ENCODE measurements at regions not wholly inside any gene's neighbourhood (a gene's known extent, or its start where the extent isn't known, plus 50 kb on each side); places are given as distances from the start of the nearest gene placed in this dataset.

DNA sequence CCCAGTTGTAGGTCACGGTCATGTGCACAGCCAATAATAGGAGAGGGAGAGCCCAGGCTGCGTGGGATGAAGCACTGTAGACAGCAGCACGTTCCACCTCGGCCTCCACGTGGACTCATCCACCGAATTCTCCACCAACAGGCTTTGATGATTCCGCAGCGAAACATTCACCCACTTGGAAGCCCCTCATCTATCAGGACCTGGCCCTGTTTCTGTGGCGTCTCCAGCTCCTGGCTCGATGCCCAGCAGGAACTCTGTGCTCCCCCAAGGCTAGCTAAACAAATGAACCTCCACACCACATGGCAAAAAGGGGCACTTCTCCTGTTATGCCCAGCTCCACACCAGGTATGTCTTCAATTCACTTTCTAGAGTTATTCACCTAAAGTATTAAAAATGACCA, 237.9 kb upstream of the PDE10A start:
- no peak for DNase-seq

DNA sequence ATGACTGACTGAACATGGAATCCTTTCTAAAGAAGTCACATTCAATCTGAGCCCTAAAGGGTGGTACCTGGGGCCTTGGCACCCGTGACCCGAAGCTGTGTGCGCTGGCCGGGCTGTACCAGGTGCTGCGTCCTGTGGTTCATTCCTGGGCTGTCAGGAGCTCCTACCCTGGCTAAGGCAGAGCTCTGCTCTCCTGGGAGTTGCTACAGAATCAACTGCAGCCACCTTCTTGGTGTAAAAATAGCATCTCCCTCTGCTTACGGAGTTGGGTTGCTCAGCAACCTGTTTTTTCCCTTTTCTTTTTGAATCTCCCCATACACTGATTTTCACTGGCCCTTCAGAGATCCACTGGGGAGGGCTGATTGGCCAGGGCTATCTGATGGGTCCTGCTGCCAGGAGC, 236.6 kb upstream of the PDE10A start:
- no peak for DNase-seq

DNA sequence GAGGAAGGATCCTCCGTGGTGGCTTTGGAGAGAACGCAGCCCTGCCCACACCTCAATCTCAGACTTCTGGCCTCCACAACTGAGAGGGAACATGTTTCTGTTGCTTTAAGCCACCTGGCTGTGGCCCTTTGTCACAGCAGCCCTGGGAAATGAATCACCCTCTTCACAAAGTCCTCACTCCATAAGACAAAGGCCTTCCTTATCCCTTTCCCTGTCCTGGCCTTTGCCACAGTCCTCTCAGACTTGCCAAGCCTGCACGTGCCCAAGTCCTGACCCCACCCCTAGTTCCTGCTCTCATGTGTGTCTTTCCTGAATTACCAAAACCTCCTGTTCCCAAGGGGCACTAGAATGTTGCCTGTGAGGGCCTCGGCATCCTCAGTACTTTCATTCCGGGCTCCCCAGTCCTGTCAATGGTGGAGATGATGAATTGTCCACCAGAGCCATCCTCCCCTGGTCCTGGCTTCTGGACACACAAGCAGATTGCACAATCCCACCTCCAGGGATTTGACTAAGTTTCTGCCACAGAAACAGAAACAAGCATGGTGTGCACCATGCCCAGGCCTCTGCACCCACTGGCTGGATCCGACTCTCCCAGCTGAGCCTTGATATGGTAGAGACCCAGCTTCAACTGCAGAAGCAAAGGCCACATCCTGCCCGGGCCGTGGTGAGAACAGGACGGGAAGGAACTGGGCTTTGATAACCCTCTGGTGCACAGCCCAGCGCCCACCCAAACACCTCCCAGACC, 232.6 kb upstream of the PDE10A start:
- DNase-seq: no peak

DNA sequence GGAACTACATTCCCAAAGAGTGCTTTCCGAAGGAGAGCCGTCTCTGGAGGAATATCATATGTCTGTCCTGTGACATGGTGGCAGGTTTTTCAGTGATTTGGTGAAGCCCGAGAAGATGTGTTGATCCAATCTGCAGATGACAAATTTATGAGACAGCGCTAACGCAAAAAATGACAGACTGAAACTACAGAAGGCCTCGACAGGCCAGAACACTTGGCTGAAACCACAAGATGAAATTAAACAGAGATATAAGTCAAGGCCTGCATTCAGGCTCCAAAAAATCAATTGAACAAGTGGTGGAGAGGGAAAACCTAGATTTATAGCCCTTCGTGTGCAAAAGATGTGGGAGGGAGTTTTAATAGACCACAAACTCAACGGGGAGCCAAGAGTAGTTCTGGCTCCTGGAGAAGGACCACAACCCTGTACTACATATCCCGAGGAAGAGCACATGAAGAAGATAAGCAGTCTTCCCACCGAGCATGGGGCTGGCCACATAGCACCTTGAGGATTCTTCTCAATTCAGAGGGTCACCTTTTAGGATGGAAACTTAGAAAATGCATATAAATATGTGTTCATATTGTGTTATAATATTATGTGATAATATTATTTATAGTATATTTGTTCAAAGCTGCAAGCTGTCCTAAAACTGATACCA, 231.3 kb upstream of the PDE10A start:
- DNase-seq: no peak

DNA sequence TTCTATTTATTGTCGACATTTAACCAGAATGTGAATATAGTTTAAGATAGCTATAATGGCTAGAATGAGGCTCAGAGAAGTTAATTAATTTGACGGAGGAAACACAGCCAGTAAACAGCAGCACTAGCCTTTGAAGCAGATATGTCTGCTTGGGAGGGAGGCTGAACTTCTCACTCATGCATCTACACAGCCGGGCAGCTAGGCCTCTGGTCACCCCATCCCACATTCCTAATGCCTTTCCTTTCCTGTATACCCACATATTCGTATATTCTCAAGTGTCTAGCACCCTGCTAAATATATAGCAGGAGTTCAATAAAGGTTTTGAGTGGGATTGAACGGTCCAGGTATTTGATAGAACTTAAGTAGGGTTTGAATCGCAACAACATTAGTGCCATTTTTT, 230.4 kb upstream of the PDE10A start:
- DNase-seq: no peak

DNA sequence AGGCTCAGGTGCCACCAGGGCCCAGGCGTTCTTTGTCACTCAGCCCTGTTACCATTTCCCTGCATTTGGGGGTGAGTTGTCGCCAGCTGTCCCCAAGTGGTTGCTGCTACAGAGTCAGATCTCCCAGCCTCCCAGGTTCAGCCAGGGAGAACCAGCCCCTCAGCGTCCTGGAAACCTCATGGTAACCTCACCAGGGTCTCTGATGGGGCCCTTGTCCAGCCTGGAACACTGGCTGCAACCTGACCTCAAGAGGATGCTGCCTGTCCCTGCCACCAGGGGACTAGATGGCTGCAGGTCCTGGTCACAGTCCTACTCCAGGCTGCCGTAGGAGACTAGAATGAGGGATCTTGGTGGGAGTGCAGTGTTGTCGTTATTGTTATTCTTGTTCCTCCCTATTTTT, 228.3 kb upstream of the PDE10A start:
- DNase-seq: no peak

DNA sequence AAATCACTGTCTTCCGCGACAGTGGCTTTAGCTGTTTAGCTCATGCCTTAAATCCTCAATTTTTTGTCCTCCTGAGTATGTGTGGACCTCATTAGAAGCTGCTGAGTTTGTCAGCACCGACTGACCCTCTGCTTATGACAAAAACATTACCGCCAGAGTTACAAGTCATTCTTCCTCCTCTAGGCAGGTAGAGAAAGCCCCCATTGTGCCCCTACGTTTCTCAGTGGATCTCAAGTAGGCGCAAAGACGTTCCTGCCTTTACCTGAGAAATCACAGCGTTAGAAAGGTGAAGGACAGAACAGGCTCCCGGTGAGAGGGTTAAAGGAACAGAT, 227.3 kb upstream of the PDE10A start:
- no peak for DNase-seq

DNA sequence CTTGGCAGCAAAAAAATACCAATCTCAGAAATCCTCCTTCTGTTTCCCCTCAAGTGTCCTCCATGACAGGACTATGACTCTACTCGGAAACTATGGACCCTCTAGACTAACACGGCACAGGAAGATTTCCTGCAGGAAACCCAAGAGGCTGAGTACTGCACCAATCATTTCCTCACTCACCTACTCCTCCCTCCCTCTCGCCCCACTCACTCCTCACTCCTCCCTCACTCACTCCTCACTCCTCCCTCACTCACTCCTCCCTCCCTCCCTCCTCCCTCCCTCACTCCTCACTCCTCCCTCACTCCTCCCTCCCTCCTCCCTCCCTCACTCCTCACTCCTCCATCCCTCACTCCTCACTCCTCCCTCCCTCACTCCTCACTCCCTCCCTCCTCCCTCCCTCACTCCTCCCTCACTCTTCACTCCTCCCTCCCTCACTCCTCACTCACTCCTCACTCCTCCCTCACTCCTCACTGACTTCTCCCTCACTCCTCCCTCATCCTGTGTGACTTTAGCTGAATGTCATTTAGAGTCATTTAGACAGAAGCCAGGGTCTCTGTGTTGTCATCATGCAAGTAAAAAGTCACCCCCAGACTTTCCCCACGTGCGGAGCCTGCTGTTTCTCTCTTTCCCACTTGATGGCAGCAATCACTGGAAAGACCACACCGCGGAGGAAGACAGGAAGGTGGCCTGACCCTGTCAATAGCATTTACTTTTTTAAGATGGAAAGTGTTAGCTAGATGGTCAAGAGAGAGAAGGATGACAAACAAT, 226.8 kb upstream of the PDE10A start:
- no peak for DNase-seq

DNA sequence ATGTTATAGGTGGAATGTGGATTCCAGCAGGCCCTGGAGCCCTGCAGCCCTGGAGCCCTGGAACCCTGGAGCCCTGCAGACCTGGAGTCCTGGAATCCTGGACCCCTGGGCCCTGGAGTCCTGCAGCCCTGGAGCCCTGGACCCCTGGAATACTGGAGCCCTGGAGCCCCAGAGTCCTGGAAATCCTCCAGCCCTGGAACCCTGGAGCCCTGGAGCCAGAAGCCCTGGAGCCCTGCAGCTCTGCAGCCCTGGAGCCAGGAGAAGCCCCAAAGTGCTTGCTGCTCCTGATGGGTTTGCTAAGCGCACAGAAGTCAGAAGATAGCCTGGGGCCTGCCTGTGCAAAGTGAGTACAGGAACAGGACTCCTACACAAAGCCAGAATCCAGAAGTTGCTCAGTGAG, 223.1 kb upstream of the PDE10A start:
- DNase-seq: no peak

DNA sequence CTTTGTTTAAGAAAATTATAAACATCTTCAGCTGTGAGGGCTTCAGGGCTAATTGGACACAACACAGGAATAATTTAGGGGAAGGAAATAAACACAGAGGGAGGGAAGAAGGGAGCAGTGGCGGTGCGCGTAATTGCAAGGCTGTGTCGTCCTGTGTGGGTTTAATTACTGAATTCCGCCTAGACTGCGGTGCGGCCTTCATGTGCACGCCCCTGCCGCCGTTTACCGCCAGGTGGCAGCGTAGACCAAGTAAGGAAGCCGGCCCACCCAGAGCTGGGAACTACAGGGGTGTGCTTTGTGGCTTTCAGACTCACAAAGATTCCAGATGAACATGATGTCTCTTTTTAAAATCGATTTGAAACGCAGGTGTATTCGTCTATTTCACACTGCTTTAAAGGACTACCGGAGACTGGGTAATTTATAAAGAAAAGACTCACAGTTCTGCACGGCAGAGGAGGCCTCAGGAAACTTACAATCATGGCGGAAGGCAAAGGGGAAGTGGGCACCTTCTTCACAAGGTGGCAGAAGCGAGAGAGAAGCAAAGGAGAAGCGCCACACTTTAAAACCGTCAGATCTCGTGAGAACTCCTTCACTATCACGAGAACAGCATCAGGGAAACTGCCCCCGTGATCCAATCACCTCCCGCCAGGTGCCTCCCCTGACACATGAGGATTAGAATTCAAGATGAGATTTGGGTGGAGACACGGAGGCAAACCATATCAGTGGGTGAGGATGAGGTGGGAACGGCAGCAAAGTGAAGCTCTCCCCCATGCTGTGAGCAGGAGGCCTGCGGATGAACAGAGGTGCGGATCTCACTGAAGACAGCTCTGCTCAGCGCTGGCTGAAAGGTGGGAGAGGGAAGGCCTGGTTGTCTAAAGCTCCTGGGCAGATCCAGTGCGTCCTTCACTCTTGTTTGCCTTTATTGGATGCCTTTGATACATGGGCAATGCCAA, 222.0 kb upstream of the PDE10A start:
- no peak for DNase-seq

DNA sequence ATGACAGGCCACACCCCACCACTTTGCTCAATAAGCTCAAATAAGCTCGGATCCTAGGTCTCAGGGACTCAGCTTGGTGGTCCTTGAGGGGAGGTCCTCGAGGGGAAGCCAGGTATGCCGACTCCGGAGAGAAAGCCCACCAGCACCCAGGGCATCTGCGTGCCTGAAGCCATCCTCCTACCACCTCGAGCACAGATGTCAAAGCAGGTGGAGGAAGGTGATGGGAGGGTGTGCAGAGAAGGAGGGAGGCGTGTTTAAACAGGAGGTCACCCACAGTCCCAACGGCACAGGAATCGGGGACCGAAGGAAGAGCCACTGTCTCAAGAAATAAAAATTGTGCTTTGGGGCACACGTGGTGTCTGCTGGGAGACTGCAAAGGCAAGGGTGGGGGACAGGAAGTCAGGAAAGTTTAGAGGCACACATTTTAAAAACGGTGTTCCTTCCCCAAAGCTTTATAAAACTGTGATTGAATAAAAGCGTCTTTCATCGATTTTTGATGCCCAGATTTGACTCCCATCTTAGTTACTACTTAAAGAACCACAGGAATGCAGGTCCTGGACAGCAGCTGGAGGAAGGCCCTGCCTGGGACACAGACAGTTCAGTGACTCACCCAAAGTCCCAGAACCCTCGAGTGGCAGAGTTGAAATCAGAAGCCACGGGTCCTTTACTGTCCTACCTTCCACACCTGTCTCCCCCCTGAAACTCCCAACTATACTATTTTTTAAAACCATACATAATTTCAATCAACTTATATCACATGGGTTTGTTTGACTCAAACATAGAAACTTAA, 221.0 kb upstream of the PDE10A start:
- no peak for DNase-seq

DNA sequence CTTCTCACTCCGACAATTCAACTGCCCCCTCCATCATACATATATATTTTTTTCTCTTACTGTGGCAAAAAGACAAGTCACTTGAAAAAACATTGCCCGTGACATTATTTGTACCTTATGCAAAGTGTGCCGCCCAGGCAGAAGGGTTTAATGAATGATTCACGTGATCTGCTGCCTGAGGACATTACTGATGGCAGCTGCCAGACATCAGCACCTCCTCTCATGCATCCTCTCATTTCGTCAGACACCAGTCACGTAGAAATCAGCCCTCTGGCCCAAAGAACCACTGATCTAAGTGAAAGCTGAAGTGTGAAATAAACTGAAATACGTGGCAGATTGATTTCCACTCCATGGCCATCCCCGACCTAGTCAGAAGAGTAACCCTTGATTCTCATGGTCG, 218.8 kb upstream of the PDE10A start:
- DNase-seq: no peak

DNA sequence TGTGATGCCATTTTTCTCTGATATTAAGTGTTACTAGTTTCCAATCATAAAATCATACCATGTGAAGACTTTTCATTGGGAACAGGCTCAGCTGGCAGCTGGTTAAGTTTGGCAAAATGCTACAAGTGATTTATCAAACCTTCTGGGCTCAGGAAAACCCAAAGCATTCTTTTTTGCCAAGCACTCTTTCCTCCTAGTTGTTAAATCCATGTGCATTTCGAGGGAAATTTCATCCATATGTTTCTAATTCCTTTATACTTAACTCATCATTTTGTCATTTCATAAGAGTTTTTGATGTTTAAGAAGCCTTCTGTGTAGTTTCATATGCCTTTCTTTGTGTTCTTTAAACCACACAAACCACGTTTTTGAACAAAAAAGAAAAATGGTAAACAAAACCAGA, 217.6 kb upstream of the PDE10A start:
- DNase-seq: no peak

DNA sequence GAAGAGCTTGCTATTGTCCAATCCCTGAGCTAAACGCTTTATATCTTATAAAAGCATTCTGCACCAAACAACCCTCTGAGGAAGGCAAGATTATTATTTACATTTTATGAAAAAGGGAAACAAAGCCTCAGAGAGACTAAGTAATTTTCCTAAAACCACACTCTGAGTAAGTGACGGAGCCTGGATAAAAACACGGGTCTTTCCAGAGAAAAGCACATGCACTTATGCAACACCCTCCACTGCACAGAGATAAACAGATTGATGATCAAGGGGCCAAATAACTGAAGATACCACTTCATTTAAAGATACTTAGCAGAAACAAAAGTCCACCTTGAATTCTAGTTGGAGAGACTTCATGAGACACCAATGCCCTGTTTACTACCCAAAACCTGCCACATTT, 214.7 kb upstream of the PDE10A start:
- no peak for DNase-seq

DNA sequence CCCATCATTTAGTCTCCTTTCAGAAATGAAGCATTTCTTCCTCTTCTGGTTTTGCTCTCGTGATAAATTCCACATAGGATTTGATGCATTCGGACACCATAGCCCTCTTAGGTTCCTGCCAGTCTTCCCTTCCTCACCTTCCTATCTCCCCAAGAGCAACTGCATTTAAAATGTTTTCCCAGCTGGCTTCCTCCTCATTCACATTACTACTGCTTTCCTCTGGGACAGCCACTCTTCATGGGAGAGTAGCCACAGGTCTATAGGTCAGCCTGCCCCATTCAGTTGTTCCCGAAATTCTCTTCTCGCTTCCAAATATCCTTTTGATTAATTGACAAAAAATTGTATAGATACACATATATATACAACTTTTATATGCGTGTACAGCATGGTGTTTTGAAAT, 214.2 kb upstream of the PDE10A start:
- no peak for DNase-seq

DNA sequence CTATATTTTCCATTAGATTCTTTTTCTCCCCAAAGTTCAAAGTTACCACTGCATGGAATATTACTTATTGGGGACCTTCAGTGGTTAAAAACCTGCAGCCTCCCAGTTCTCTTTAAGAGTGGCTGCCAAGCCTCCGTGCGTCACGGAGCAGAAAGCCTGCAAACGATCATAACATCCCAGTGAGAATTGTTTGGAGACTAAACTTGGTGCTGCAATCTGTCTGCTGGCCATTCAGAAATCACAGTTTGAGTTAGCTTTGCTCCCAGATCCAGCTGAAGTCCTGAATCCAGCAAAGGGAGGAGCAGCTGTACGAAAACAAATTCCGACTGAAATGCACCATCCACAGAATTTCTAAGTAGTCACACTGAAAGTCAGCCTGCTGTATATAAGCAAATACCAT, 213.5 kb upstream of the PDE10A start:
- no peak for DNase-seq

DNA sequence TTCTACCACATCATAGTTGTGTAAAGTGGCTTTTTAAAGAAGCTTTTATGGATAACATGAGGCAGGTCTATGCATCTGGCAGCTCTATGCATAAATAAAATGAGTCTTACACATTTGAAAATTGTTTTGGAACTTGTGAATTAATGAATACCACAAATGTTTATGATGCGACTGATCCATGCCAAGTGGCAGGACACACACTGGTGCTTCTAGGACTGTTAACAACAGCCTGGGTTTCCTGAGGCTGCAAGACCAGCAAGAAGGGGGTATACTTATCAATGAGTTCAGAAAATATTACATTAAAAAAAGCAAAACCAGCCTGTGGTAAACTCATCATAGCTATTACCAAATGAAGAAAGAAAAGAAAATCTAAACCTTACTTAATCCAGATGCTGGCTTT, 212.9 kb upstream of the PDE10A start:
- DNase-seq: no peak

DNA sequence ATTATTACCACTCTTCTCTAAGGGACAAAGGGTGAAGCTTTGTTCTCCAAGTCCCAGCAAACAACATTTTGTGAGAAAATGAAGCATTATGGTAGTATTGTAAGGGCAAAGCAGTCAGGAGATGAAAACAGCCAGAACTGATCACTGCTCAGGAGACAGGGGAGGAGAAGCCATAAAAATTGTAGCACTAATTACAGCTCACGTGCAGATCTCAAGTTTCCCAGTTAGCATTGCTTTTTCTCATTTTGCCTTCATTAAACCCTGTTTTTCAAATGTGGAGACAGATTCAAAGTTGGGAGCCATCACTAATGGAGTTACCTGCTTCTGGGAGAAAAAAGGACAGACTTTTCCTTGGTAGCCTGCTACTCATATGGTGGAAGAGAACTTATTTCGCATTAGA, 210.9 kb upstream of the PDE10A start:
- DNase-seq: no peak

DNA sequence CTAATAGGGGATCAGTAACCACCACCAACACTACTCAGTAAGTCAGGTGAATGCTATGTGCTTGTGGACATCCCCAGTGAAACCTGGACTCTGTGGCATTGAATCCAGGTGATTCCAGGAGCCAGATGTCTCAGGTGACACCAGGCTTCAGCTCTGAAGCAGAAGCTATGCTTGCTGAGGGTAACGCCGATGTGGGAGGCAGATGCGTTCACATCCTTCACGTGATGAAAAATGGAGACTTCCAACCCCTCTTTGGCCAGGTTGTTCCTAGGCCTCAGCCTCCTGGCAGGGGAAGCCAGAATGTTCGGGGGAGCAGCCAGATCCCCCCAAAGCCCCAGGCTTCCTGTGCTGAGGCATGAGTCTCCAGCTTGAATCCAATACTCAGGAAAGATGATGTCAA, 209.8 kb upstream of the PDE10A start:
- DNase-seq: no peak

DNA sequence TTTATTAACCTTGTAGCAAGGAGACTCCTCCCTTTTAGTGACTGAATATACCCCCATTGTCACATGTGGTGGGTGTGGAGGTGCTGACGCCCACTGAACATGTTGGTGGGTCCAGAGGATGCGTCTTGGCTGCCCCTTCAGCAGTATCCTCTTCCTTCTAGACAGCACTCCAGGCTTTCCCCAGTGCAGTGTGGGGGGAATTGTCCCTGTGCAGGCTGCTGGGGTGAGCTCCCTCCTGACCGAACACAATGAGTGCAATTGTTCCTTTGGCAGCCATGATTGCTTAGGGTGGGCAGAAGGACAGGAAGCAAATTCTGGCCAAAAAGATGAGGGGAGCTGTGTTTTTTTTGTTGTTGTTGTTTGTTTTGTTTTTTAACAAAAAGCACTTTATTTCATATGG, 209.3 kb upstream of the PDE10A start:
- DNase-seq: no peak

DNA sequence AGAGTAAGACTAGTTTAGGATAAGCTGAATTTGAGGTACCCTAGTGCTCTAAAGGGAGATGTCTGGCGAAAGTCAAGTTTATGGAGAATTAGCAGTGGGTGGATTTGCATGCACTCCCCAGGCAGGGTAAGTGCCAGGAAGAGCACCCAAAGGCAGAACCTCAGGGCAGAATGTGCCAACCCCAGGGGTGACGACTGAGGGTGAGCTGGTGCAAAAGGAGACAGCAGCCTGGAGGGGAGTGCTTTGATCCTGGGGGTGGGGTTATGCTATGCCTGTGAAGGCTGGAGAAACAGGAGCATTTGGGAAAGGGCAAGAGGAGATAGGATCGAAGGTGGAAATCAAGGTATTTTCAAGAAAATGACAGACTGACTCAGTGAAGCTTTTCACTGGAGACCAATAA, 208.5 kb upstream of the PDE10A start:
- DNase-seq: no peak

DNA sequence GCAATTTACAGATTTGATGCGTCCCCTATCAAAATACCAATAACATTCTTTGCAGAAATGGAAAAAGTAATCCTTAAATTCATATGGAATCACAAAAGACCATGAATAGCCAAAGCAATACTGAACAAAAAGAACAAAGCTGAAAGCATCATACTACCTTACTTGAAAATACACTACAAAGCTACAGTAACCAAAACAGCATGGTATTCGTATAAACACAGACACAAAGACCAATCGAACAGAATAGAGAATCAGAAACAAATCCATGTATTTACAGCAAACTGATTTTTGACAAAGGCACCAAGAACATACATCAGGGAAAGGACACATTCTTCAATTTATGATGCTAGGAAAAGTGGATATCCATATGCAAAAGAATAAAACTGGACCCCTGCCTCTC, 206.5 kb upstream of the PDE10A start:
- no peak for DNase-seq

Measured in DMS 273 treated with DMSO at 0.1 percent for 48 hours (cell line).